Transverse colon (tissue), 4 donors: ENCODE measurements at regions not wholly inside any gene's neighbourhood (a gene's known extent, or its start where the extent isn't known, plus 50 kb on each side); places are given as distances from the start of the nearest gene placed in this dataset.

Experiments used
- CTCF ChIP-seq, 5 experiments: fragments of 200-600 bp in 3 of 5; fragments of 450-650 bp in 2 of 5; sonication (generic) in 3 of 5; IDR thresholded peaks; 1 replicate in 2 of 5; 2 replicates in 3 of 5; pipeline ENCODE4 v1.5.1; 2016 to 2017; ENCODE audit warnings: antibody characterized with exemption in 5 of 5, inconsistent platforms in 3 of 5, mild to moderate bottlenecking in 2 of 5, moderate library complexity in 1 of 5
- EP300 ChIP-seq: sonication (generic); formaldehyde crosslinking; IDR thresholded peaks from one replicate; pipeline ENCODE4 v1.6.1; 2017; ENCODE audit warnings: antibody characterized with exemption, low read depth
- POLR2A ChIP-seq: fragments of 450-650 bp; IDR thresholded peaks from one replicate; pipeline ENCODE4 v1.6.1; 2016; ENCODE audit warnings: antibody characterized with exemption, mild to moderate bottlenecking, moderate library complexity
- POLR2AphosphoS5 ChIP-seq, 3 donors: sonication (generic); formaldehyde crosslinking; IDR thresholded peaks; one replicate each; pipeline ENCODE4 v1.6.1; 2016; ENCODE audit warnings: antibody characterized with exemption in 3 of 3

GRCh38 chr1:222926566-222926965, 111.7 kb downstream of the DISP1 start:
- no peak for TF ChIP-seq EP300
- TF ChIP-seq CTCF (IDR thresholded peaks at IDR 0.05): no peak
- no peak for TF ChIP-seq POLR2AphosphoS5 (IDR thresholded peaks at IDR 0.05)
- no peak for TF ChIP-seq POLR2A
